ACHN (cell line): ENCODE measurements at regions not wholly inside any gene's neighbourhood (a gene's known extent, or its start where the extent isn't known, plus 50 kb on each side); places are given as distances from the start of the nearest gene placed in this dataset.

ENCODE experiments used
- DNase-seq: peaks from one replicate; pipeline ENCODE4 v3.0.0-alpha.2; 2015
- in situ Hi-C: cut with HindIII; loops from 2 replicates; pipeline ENCODE4 v1.10.0; 2017; ENCODE audit warnings: low sequenced_read_pairs, low pct_ligation_motif_present, low pct_unique_long_range_greater_than_20kb

- DNase-seq: no peak
- in situ Hi-C loops: no loop called here
Observed at GRCh38 chr12:131482199-131482598, 228.7 kb upstream of the SFSWAP start.

GRCh38 chr12:131482686-131483085, 228.2 kb upstream of the SFSWAP start:
- DNase-seq: no peak
- in situ Hi-C loops: no loop called here

- DNase-seq: no peak
- in situ Hi-C loops: no loop called here
Observed at GRCh38 chr12:131486451-131487230, 224.2 kb upstream of the SFSWAP start.

- peak; percentile 65 for DNase-seq
- in situ Hi-C loops: no loop called here
Observed at GRCh38 chr12:131487388-131488124, 223.3 kb upstream of the SFSWAP start.

- in situ Hi-C loops: no loop called here
- DNase-seq: no peak
Observed at GRCh38 chr12:131489718-131490117, 221.2 kb upstream of the SFSWAP start.

GRCh38 chr12:131491155-131491554, 219.7 kb upstream of the SFSWAP start:
- in situ Hi-C loops: no loop called here
- no peak for DNase-seq

- in situ Hi-C loops: no loop called here
- no peak for DNase-seq
Observed at GRCh38 chr12:131491916-131492490, 218.9 kb upstream of the SFSWAP start.

GRCh38 chr12:131493068-131493826, 217.6 kb upstream of the SFSWAP start:
- in situ Hi-C loops: no loop called here

GRCh38 chr12:131494216-131494615, 216.7 kb upstream of the SFSWAP start:
- no peak for DNase-seq
- in situ Hi-C loops: no loop called here

More at GRCh38 chr12:131493068-131493826, 217.6 kb upstream of the SFSWAP start:
- DNase-seq: no peak

- in situ Hi-C loops: no loop called here
- no peak for DNase-seq
Observed at GRCh38 chr12:131494741-131495524, 216.0 kb upstream of the SFSWAP start.

GRCh38 chr12:131497966-131498365, 212.9 kb upstream of the SFSWAP start:
- in situ Hi-C loops: no loop called here
- no peak for DNase-seq

GRCh38 chr12:131499160-131499863, 211.6 kb upstream of the SFSWAP start:
- in situ Hi-C loops: no loop called here
- DNase-seq: no peak

- DNase-seq: no peak
- in situ Hi-C loops: no loop called here
Observed at GRCh38 chr12:131499864-131500190, 211.1 kb upstream of the SFSWAP start.

GRCh38 chr12:131500564-131500963, 210.3 kb upstream of the SFSWAP start:
- DNase-seq: no peak
- in situ Hi-C loops: no loop called here

GRCh38 chr12:131505561-131505960, 205.3 kb upstream of the SFSWAP start:
- no peak for DNase-seq
- in situ Hi-C loops: no loop called here

- in situ Hi-C loops: no loop called here
- no peak for DNase-seq
Observed at GRCh38 chr12:131506426-131506825, 204.5 kb upstream of the SFSWAP start.

- no peak for DNase-seq
- in situ Hi-C loops: no loop called here
Observed at GRCh38 chr12:131507094-131507493, 203.8 kb upstream of the SFSWAP start.

GRCh38 chr12:131507881-131508280, 203.0 kb upstream of the SFSWAP start:
- in situ Hi-C loops: no loop called here
- no peak for DNase-seq
